PFSK-1 (cell line): ENCODE measurements at regions not wholly inside any gene's neighbourhood (a gene's known extent, or its start where the extent isn't known, plus 50 kb on each side); places are given as distances from the start of the nearest gene placed in this dataset.

ENCODE experiments used
- FOXP2 ChIP-seq: optimal IDR thresholded peaks from 2 replicates; pipeline ENCODE3; 2011; ENCODE audit warnings: borderline replicate concordance, control low read depth, inconsistent platforms; ENCODE audit not compliant: insufficient read depth; ENCODE audit errors: extremely low read length, extremely low read depth
- POLR2AphosphoS5 ChIP-seq: IDR thresholded peaks from 2 replicates; pipeline ENCODE4 v1.6.1; 2012; ENCODE audit warnings: low read depth, mild to moderate bottlenecking, control low read depth, low read length, moderate library complexity
- REST ChIP-seq, 2 experiments: IDR thresholded peaks; 2 replicates each; pipeline versions ENCODE4 v1.6.1 to v1.8.0; 2011 to 2012; ENCODE audit warnings: low read depth in 2 of 2, low read length in 2 of 2, control low read depth in 1 of 2, inconsistent platforms in 1 of 2, mild to moderate bottlenecking in 1 of 2, moderate library complexity in 1 of 2; ENCODE audit not compliant: insufficient read depth in 1 of 2
- SIN3A ChIP-seq: IDR thresholded peaks from 2 replicates; pipeline ENCODE4 v1.6.1; 2012; ENCODE audit warnings: mild to moderate bottlenecking, low read length, moderate library complexity, borderline replicate concordance; ENCODE audit not compliant: insufficient read depth
- TAF1 ChIP-seq: IDR thresholded peaks from 2 replicates; pipeline ENCODE4 v1.6.1; 2012; ENCODE audit warnings: low read length, control low read depth, borderline replicate concordance; ENCODE audit not compliant: insufficient read depth

GRCh38 chr13:62919491-62919890 lies 1503.8 kb upstream of the PCDH20 start:
- TF ChIP-seq SIN3A (no peak), POLR2AphosphoS5 (no peak), REST (IDR thresholded peaks at IDR 0.05; ENCODE audit: insufficient read depth in 1 of 2, low read depth in 2 of 2, low read length in 2 of 2) (no peak), TAF1 (no peak), FOXP2 (no peak)

- TF ChIP-seq TAF1 (no peak), POLR2AphosphoS5 (no peak), FOXP2 (no peak), SIN3A (no peak), REST (IDR thresholded peaks at IDR 0.05; ENCODE audit: insufficient read depth in 1 of 2, low read depth in 2 of 2, low read length in 2 of 2) (no peak)
Measured at GRCh38 chr13:62910541-62911060, 1495.0 kb upstream of the PCDH20 start.

GRCh38 chr13:62908321-62908720 lies 1492.7 kb upstream of the PCDH20 start:
- TF ChIP-seq TAF1 (no peak), SIN3A (no peak), FOXP2 (no peak), POLR2AphosphoS5 (no peak), REST (IDR thresholded peaks at IDR 0.05; ENCODE audit: insufficient read depth in 1 of 2, low read depth in 2 of 2, low read length in 2 of 2) (no peak)

GRCh38 chr13:62906896-62907295 lies 1491.2 kb upstream of the PCDH20 start:
- no peak for TF ChIP-seq REST (IDR thresholded peaks at IDR 0.05; ENCODE audit: insufficient read depth in 1 of 2, low read depth in 2 of 2, low read length in 2 of 2)
- no peak for TF ChIP-seq SIN3A
- no peak for TF ChIP-seq FOXP2
- TF ChIP-seq POLR2AphosphoS5: no peak

GRCh38 chr13:62906469-62906868 lies 1490.8 kb upstream of the PCDH20 start:
- no peak for TF ChIP-seq POLR2AphosphoS5
- no peak for TF ChIP-seq FOXP2
- no peak for TF ChIP-seq TAF1
- TF ChIP-seq REST (IDR thresholded peaks at IDR 0.05; ENCODE audit: insufficient read depth in 1 of 2, low read depth in 2 of 2, low read length in 2 of 2): no peak
- no peak for TF ChIP-seq SIN3A
